Pons (tissue), 1 donor: ENCODE measurements at regions not wholly inside any gene's neighbourhood (a gene's known extent, or its start where the extent isn't known, plus 50 kb on each side); places are given as distances from the start of the nearest gene placed in this dataset.
A peak's percentile ranks its signal among the peaks of the same experiment; 100 is the strongest.
"Not testable (repeated sequence)": the region's sequence is repeated elsewhere in the genome, so short reads cannot be mapped to it uniquely, and the experiment has no call there.

Experiments used
- DNase-seq: peaks from one replicate; pipeline ENCODE4 v3.0.0-alpha.2; 2016; ENCODE audit warnings: low spot score

- not testable (repeated sequence) for DNase-seq
These were observed 193.7 kb downstream of the OTOP1 start for GRCh38 chr4:4032801-4033605.

- not testable (repeated sequence) for DNase-seq
These were observed 189.2 kb downstream of the OTOP1 start for GRCh38 chr4:4037399-4038138.

- not testable (repeated sequence) for DNase-seq
These were observed 180.9 kb downstream of the OTOP1 start for GRCh38 chr4:4045823-4046222.

GRCh38 chr4:4046686-4047085 lies 180.0 kb downstream of the OTOP1 start:
- DNase-seq, result not testable (repeated sequence)

- not testable (repeated sequence) for DNase-seq
These were observed 179.5 kb downstream of the OTOP1 start for GRCh38 chr4:4047202-4047601.

GRCh38 chr4:4048227-4048626 lies 178.5 kb downstream of the OTOP1 start:
- not testable (repeated sequence) for DNase-seq

- DNase-seq, result not testable (repeated sequence)
These were observed 175.9 kb downstream of the OTOP1 start for GRCh38 chr4:4050781-4051180.

GRCh38 chr4:4052933-4053332 lies 173.8 kb downstream of the OTOP1 start:
- DNase-seq, result not testable (repeated sequence)

GRCh38 chr4:4057226-4057625 lies 169.5 kb downstream of the OTOP1 start:
- not testable (repeated sequence) for DNase-seq

GRCh38 chr4:4084171-4084570 lies 142.6 kb downstream of the OTOP1 start:
- DNase-seq, result not testable (repeated sequence)

GRCh38 chr4:4089716-4090419 lies 136.9 kb downstream of the OTOP1 start:
- not testable (repeated sequence) for DNase-seq

- not testable (repeated sequence) for DNase-seq
These were observed 136.0 kb downstream of the OTOP1 start for GRCh38 chr4:4090720-4091119.

GRCh38 chr4:4092159-4092558 lies 134.6 kb downstream of the OTOP1 start:
- DNase-seq, result not testable (repeated sequence)

- DNase-seq, result not testable (repeated sequence)
These were observed 127.1 kb downstream of the OTOP1 start for GRCh38 chr4:4099610-4100009.

- DNase-seq, result not testable (repeated sequence)
These were observed 119.8 kb downstream of the OTOP1 start for GRCh38 chr4:4106923-4107322.

- peak; percentile 4 for DNase-seq
These were observed 119.2 kb downstream of the OTOP1 start for GRCh38 chr4:4107411-4108107.

GRCh38 chr4:4115381-4115780 lies 111.3 kb downstream of the OTOP1 start:
- not testable (repeated sequence) for DNase-seq

- DNase-seq, result peak; percentile 1
These were observed 109.8 kb downstream of the OTOP1 start for GRCh38 chr4:4116901-4117300.

- not testable (repeated sequence) for DNase-seq
These were observed 92.4 kb downstream of the OTOP1 start for GRCh38 chr4:4134368-4134767.

GRCh38 chr4:4136621-4137020 lies 90.1 kb downstream of the OTOP1 start:
- not testable (repeated sequence) for DNase-seq
